ENCODE measurements at regions not wholly inside any gene's neighbourhood (a gene's known extent, or its start where the extent isn't known, plus 50 kb on each side); places are given as distances from the start of the nearest gene placed in this dataset.

DNA sequence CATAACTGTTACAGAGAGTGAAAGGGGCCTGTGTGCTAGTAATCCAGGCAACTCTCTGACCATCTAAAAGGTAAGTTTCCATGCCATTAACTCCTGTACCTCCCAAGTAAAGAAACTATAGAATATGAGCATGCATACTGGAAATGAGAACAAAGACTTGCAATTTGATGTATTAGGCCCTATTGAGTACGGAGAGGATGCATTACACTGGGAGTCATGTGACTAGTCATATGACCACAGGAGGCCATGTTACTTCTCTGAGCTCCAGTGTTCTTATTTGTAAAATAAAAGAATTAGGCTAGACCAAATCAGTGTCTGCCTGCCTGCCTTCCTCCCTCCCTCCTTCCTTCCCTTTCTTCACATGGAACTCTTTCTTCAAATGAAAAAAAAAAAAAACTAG lies 440.1 kb upstream of the CCDC196 start:
- TF ChIP-seq, protein P1, sequence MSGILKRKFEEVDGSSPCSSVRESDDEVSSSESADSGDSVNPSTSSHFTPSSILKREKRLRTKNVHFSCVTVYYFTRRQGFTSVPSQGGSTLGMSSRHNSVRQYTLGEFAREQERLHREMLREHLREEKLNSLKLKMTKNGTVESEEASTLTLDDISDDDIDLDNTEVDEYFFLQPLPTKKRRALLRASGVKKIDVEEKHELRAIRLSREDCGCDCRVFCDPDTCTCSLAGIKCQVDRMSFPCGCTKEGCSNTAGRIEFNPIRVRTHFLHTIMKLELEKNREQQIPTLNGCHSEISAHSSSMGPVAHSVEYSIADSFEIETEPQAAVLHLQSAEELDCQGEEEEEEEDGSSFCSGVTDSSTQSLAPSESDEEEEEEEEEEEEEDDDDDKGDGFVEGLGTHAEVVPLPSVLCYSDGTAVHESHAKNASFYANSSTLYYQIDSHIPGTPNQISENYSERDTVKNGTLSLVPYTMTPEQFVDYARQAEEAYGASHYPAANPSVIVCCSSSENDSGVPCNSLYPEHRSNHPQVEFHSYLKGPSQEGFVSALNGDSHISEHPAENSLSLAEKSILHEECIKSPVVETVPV (CRISPR knock-in tag; IDR thresholded peaks at IDR 0.05), result no peak
- TF ChIP-seq, protein P2, sequence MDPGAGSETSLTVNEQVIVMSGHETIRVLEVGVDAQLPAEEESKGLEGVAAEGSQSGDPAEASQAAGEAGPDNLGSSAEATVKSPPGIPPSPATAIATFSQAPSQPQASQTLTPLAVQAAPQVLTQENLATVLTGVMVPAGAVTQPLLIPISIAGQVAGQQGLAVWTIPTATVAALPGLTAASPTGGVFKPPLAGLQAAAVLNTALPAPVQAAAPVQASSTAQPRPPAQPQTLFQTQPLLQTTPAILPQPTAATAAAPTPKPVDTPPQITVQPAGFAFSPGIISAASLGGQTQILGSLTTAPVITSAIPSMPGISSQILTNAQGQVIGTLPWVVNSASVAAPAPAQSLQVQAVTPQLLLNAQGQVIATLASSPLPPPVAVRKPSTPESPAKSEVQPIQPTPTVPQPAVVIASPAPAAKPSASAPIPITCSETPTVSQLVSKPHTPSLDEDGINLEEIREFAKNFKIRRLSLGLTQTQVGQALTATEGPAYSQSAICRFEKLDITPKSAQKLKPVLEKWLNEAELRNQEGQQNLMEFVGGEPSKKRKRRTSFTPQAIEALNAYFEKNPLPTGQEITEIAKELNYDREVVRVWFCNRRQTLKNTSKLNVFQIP (CRISPR knock-in tag; IDR thresholded peaks at IDR 0.05; ENCODE audit: borderline replicate concordance, low read depth), result no peak
- TF ChIP-seq ZFP30 (CRISPR knock-in tag; IDR thresholded peaks at IDR 0.05), result no peak
- no peak for TF ChIP-seq SNAI2 (CRISPR knock-in tag; IDR thresholded peaks at IDR 0.05)
- TF ChIP-seq, protein P3, sequence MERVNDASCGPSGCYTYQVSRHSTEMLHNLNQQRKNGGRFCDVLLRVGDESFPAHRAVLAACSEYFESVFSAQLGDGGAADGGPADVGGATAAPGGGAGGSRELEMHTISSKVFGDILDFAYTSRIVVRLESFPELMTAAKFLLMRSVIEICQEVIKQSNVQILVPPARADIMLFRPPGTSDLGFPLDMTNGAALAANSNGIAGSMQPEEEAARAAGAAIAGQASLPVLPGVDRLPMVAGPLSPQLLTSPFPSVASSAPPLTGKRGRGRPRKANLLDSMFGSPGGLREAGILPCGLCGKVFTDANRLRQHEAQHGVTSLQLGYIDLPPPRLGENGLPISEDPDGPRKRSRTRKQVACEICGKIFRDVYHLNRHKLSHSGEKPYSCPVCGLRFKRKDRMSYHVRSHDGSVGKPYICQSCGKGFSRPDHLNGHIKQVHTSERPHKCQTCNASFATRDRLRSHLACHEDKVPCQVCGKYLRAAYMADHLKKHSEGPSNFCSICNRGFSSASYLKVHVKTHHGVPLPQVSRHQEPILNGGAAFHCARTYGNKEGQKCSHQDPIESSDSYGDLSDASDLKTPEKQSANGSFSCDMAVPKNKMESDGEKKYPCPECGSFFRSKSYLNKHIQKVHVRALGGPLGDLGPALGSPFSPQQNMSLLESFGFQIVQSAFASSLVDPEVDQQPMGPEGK (CRISPR knock-in tag; IDR thresholded peaks at IDR 0.05; ENCODE audit: borderline replicate concordance), result no peak
- no peak for TF ChIP-seq ARNTL (CRISPR knock-in tag; IDR thresholded peaks at IDR 0.05; ENCODE audit: borderline replicate concordance, low read depth)
- no peak for TF ChIP-seq CSDC2 (CRISPR knock-in tag; IDR thresholded peaks at IDR 0.05)
- TF ChIP-seq ZNF70 (CRISPR knock-in tag; IDR thresholded peaks at IDR 0.05), result no peak
- TF ChIP-seq ZC3H10 (CRISPR knock-in tag; IDR thresholded peaks at IDR 0.05), result no peak
- TF ChIP-seq ZFP3 (CRISPR knock-in tag; IDR thresholded peaks at IDR 0.05), result no peak
- TF ChIP-seq, protein P4, sequence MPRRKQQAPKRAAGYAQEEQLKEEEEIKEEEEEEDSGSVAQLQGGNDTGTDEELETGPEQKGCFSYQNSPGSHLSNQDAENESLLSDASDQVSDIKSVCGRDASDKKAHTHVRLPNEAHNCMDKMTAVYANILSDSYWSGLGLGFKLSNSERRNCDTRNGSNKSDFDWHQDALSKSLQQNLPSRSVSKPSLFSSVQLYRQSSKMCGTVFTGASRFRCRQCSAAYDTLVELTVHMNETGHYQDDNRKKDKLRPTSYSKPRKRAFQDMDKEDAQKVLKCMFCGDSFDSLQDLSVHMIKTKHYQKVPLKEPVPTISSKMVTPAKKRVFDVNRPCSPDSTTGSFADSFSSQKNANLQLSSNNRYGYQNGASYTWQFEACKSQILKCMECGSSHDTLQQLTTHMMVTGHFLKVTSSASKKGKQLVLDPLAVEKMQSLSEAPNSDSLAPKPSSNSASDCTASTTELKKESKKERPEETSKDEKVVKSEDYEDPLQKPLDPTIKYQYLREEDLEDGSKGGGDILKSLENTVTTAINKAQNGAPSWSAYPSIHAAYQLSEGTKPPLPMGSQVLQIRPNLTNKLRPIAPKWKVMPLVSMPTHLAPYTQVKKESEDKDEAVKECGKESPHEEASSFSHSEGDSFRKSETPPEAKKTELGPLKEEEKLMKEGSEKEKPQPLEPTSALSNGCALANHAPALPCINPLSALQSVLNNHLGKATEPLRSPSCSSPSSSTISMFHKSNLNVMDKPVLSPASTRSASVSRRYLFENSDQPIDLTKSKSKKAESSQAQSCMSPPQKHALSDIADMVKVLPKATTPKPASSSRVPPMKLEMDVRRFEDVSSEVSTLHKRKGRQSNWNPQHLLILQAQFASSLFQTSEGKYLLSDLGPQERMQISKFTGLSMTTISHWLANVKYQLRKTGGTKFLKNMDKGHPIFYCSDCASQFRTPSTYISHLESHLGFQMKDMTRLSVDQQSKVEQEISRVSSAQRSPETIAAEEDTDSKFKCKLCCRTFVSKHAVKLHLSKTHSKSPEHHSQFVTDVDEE (CRISPR knock-in tag; IDR thresholded peaks at IDR 0.05), result no peak
- TF ChIP-seq ESRRG (CRISPR knock-in tag; IDR thresholded peaks at IDR 0.05), result no peak
- TF ChIP-seq GLIS3 (CRISPR knock-in tag; IDR thresholded peaks at IDR 0.05), result no peak

All from SK-N-SH treated with all-trans-retinoic acid at 6 μM for 48 hours (cell line).